ENCODE measurements at regions not wholly inside any gene's neighbourhood (a gene's known extent, or its start where the extent isn't known, plus 50 kb on each side); places are given as distances from the start of the nearest gene placed in this dataset.

- no peak for TF ChIP-seq CTCF (IDR thresholded peaks at IDR 0.05; ENCODE audit: insufficient read depth, low read length, missing control alignments)
- DNase-seq (ENCODE audit: low read depth, low spot score): no peak
- ChIA-PET CTCF (no interaction called here), POLR2A (no interaction called here)
- H3K4me3 ChIP-seq (ENCODE audit: low read depth, low read length): no peak overlapping the region
Observed at GRCh38 chr15:55017635-55018034, 179.1 kb downstream of the RSL24D1 start.

GRCh38 chr15:55016225-55016624 is 180.5 kb downstream of the RSL24D1 start:
- CTCF ChIA-PET: no interaction called here
- POLR2A ChIA-PET: no interaction called here
- no peak overlapping the region for H3K4me3 ChIP-seq (ENCODE audit: low read depth, low read length)
- no peak for DNase-seq (ENCODE audit: low read depth, low spot score)
- TF ChIP-seq CTCF (IDR thresholded peaks at IDR 0.05; ENCODE audit: insufficient read depth, low read length, missing control alignments): no peak

- no peak for DNase-seq (ENCODE audit: low read depth, low spot score)
- H3K4me3 ChIP-seq (ENCODE audit: low read depth, low read length): no peak overlapping the region
- TF ChIP-seq CTCF (IDR thresholded peaks at IDR 0.05; ENCODE audit: insufficient read depth, low read length, missing control alignments): no peak
- POLR2A ChIA-PET: no interaction called here
- CTCF ChIA-PET: no interaction called here
Observed at GRCh38 chr15:55015093-55015445, 181.7 kb downstream of the RSL24D1 start.

GRCh38 chr15:55014391-55015092 is 182.2 kb downstream of the RSL24D1 start:
- ChIA-PET CTCF (no interaction called here), POLR2A (no interaction called here)
- TF ChIP-seq CTCF (IDR thresholded peaks at IDR 0.05; ENCODE audit: insufficient read depth, low read length, missing control alignments): no peak
- DNase-seq (ENCODE audit: low read depth, low spot score): no peak
- H3K4me3 ChIP-seq (ENCODE audit: low read depth, low read length): no peak overlapping the region

GRCh38 chr15:55008421-55008820 is 188.3 kb downstream of the RSL24D1 start:
- no peak for DNase-seq (ENCODE audit: low read depth, low spot score)
- CTCF ChIA-PET: no interaction called here
- H3K4me3 ChIP-seq (ENCODE audit: low read depth, low read length): no peak overlapping the region
- TF ChIP-seq CTCF (IDR thresholded peaks at IDR 0.05; ENCODE audit: insufficient read depth, low read length, missing control alignments): no peak
- POLR2A ChIA-PET: no interaction called here

- no peak for TF ChIP-seq CTCF (IDR thresholded peaks at IDR 0.05; ENCODE audit: insufficient read depth, low read length, missing control alignments)
- no peak overlapping the region for H3K4me3 ChIP-seq (ENCODE audit: low read depth, low read length)
- POLR2A ChIA-PET: no interaction called here
- CTCF ChIA-PET: no interaction called here
- DNase-seq (ENCODE audit: low read depth, low spot score): no peak
Observed at GRCh38 chr15:55007561-55007960, 189.2 kb downstream of the RSL24D1 start.

All from AG04449 (cell line).